Upper lobe of left lung (tissue), 6 donors: ENCODE measurements at regions not wholly inside any gene's neighbourhood (a gene's known extent, or its start where the extent isn't known, plus 50 kb on each side); places are given as distances from the start of the nearest gene placed in this dataset.
A peak's percentile ranks its signal among the peaks of the same experiment; 100 is the strongest.

Experiments used
- ATAC-seq, 2 donors: fragments of 200-7000 bp; cut with Tn5 transposase; one replicate each; pipeline ENCODE4 v1.9.1; 2022; ENCODE audit warnings: mild to moderate bottlenecking in 2 of 2, moderate library complexity in 2 of 2; ENCODE audit not compliant: low FRiP score in 2 of 2
- DNase-seq, 2 donors: peaks; one replicate each; pipeline ENCODE4 v3.0.0-alpha.2; 2019 to 2020
- H3K27ac ChIP-seq, 4 donors: fragments of 200-600 bp; sonication (generic); one replicate each; pipeline ENCODE4 v1.5.1; 2016 to 2019
- H3K27me3 ChIP-seq, 4 donors: fragments of 200-600 bp; sonication (generic); one replicate each; pipeline ENCODE4 v1.5.1; 2017 to 2019
- H3K36me3 ChIP-seq, 4 donors: fragments of 200-600 bp; sonication (generic); one replicate each; pipeline ENCODE4 v1.5.1; 2016 to 2019
- H3K4me1 ChIP-seq, 4 donors: fragments of 200-600 bp; sonication (generic); one replicate each; pipeline ENCODE4 v1.5.1; 2018 to 2019
- H3K4me3 ChIP-seq, 4 donors: fragments of 200-600 bp; sonication (generic); one replicate each; pipeline ENCODE4 v1.5.1; 2017 to 2019; ENCODE audit warnings: mild to moderate bottlenecking in 2 of 4, moderate library complexity in 1 of 4
- H3K9me3 ChIP-seq, 4 donors: fragments of 200-600 bp; sonication (generic); one replicate each; pipeline ENCODE4 v1.5.1; 2018 to 2019
- CTCF ChIP-seq, 6 experiments: fragments of 450-650 bp in 4 of 6; fragments of 200-600 bp in 2 of 6; sonication (generic) in 2 of 6; IDR thresholded peaks; one replicate each; pipeline ENCODE4 v1.5.1; 2016 to 2019; ENCODE audit warnings: antibody characterized with exemption in 6 of 6
- EP300 ChIP-seq, 4 donors: sonication (generic); formaldehyde crosslinking; IDR thresholded peaks; one replicate each; pipeline ENCODE4 v1.5.1; 2017; ENCODE audit warnings: antibody characterized with exemption in 4 of 4, control low read depth in 2 of 4
- POLR2A ChIP-seq, 4 donors: fragments of 450-650 bp; IDR thresholded peaks; one replicate each; pipeline ENCODE4 v1.5.1; 2016 to 2017; ENCODE audit warnings: antibody characterized with exemption in 4 of 4, mild to moderate bottlenecking in 2 of 4
- POLR2AphosphoS5 ChIP-seq, 2 donors: sonication (generic); formaldehyde crosslinking; IDR thresholded peaks; one replicate each; pipeline ENCODE4 v1.5.1; 2017; ENCODE audit warnings: antibody characterized with exemption in 2 of 2
- WGBS, 2 donors: methylation state at CpG; one replicate each; pipeline ENCODE4 v1.1.5; 2017 to 2018; 5-methylcytosine and 5-hydroxymethylcytosine counted together
- donor health status: DM: no; HTN: no; CAD: no; lungs with moderate emphysema.
- donor health status: DM: no; HTN: yes; CAD: no; lungs with severe emphysema.

- WGBS, 2 donors = 67 to 69% methylated on average over 3 of the region's 3 CpGs
- no peak for DNase-seq
- H3K4me3 ChIP-seq = no peak overlapping the region
- H3K36me3 ChIP-seq = no peaks in the 10 kb centered on the region
- peaks cover 0 to 12% (median 7%) of the 10 kb centered on the region in 4 donors for H3K27me3 ChIP-seq
- no peak for TF ChIP-seq EP300 (IDR thresholded peaks at IDR 0.05)
- TF ChIP-seq POLR2A (IDR thresholded peaks at IDR 0.05) = no peak
- no peak for TF ChIP-seq POLR2AphosphoS5 (IDR thresholded peaks at IDR 0.05)
- no peak for TF ChIP-seq CTCF (IDR thresholded peaks at IDR 0.05)
- H3K27ac ChIP-seq = no peak overlapping the region
- ATAC-seq = no peak
- H3K9me3 ChIP-seq = no peaks in the 10 kb centered on the region
- peaks cover 11 to 23% (median 17%) of the 10 kb centered on the region in 4 donors for H3K4me1 ChIP-seq
Measured at GRCh38 chr5:154609251-154609650, 131.2 kb upstream of the HAND1 start.

GRCh38 chr5:154608531-154609011, 130.5 kb upstream of the HAND1 start:
- no peak overlapping the region for H3K27ac ChIP-seq
- H3K4me1 ChIP-seq = peaks cover 17 to 29% (median 20%) of the 10 kb centered on the region in 4 donors
- no peaks in the 10 kb centered on the region for H3K9me3 ChIP-seq
- 41 to 64% methylated on average over 6 to 7 of the region's 7 CpGs for WGBS, 2 donors
- no peak for ATAC-seq
- H3K4me3 ChIP-seq = no peak overlapping the region
- no peaks in the 10 kb centered on the region for H3K36me3 ChIP-seq
- TF ChIP-seq POLR2AphosphoS5 (IDR thresholded peaks at IDR 0.05) (no peak), EP300 (IDR thresholded peaks at IDR 0.05) (no peak), CTCF (IDR thresholded peaks at IDR 0.05) (no peak)
- H3K27me3 ChIP-seq = peaks cover 0 to 12% (median 7%) of the 10 kb centered on the region in 4 donors
- no peak for DNase-seq

- H3K36me3 ChIP-seq = no peaks in the 10 kb centered on the region
- ATAC-seq = no peak
- peaks cover 0 to 12% (median 7%) of the 10 kb centered on the region in 4 donors for H3K27me3 ChIP-seq
- no peak for DNase-seq
- 92 to 96% methylated on average over 4 of the region's 4 CpGs for WGBS, 2 donors
- TF ChIP-seq CTCF (IDR thresholded peaks at IDR 0.05) (no peak), POLR2AphosphoS5 (IDR thresholded peaks at IDR 0.05) (no peak), EP300 (IDR thresholded peaks at IDR 0.05) (no peak), POLR2A (IDR thresholded peaks at IDR 0.05) (no peak)
- H3K4me1 ChIP-seq = peaks cover 17 to 29% (median 20%) of the 10 kb centered on the region in 4 donors
- H3K4me3 ChIP-seq = no peak overlapping the region
- H3K9me3 ChIP-seq = no peaks in the 10 kb centered on the region
- H3K27ac ChIP-seq = no peak overlapping the region
Measured at GRCh38 chr5:154607746-154608145, 129.7 kb upstream of the HAND1 start.

DNA sequence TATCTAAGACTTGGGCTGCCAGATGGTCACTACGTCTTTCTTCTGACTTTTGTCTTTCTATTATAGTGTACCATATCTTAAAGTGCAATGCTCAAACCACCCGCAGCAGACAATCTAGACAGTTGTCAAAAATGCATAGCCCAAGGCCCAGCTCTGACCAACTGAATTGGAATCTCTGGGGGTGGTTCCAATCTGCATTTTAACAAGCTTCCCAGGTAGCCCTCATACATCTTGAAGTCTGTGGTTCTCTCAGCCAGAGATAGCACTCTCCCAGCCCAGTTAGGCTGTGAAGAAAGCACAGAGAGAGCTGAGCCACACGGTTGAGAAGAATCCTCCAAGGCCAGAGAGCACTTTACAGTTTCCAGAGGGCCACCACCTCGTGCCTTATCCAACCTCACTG, 128.2 kb upstream of the HAND1 start:
- Histone ChIP-seq H3K27ac (peak overlapping the region in 1 of 4 donors; percentile 3), H3K27me3 (peaks cover 0 to 7% (median 5%) of the 10 kb centered on the region in 4 donors), H3K4me3 (no peak overlapping the region), H3K9me3 (no peaks in the 10 kb centered on the region), H3K4me1 (peaks cover 15 to 26% (median 16%) of the 10 kb centered on the region in 4 donors), H3K36me3 (no peaks in the 10 kb centered on the region)
- no peak for TF ChIP-seq EP300 (IDR thresholded peaks at IDR 0.05)
- no peak for TF ChIP-seq POLR2A (IDR thresholded peaks at IDR 0.05)
- no peak for TF ChIP-seq CTCF (IDR thresholded peaks at IDR 0.05)
- TF ChIP-seq POLR2AphosphoS5 (IDR thresholded peaks at IDR 0.05) = no peak
- 66 to 68% methylated on average over 4 of the region's 4 CpGs for WGBS, 2 donors
- no peak for ATAC-seq
- DNase-seq = peak in 1 of 2 donors; percentile 31
